ENCODE measurements at regions not wholly inside any gene's neighbourhood (a gene's known extent, or its start where the extent isn't known, plus 50 kb on each side); places are given as distances from the start of the nearest gene placed in this dataset.
A peak's percentile ranks its signal among the peaks of the same experiment; 100 is the strongest.
"Not testable (repeated sequence)": the region's sequence is repeated elsewhere in the genome, so short reads cannot be mapped to it uniquely, and the experiment has no call there.

- not testable (repeated sequence) for H3K27me3 ChIP-seq (ENCODE audit: control insufficient read depth in 4 of 4, insufficient read depth in 4 of 4, low read length in 3 of 4)
Observed at GRCh38 chr9:39545079-39545478, 189.6 kb downstream of the SPATA31A1 start.

DNA sequence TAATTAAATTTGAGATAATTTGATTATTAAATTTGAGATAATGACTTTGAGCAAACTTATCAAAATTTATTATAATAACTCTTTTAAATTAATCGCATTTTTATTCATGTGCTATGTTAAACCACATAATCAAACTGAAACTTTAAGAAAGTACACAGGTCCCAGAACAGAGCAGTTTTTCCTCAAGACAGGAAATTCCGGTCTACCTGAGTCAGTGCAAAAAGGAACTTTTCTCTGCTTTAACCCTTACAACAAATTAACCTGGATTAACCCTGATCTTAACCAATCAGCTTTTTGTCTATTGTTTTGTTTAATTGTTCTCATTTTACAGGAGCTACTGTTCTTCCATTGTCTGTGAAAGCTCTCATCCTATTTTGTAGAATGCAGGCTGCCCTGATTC, 195.1 kb downstream of the SPATA31A1 start:
- not testable (repeated sequence) for H3K4me1 ChIP-seq (ENCODE audit: control insufficient read depth in 4 of 4, insufficient read depth in 4 of 4, low read length in 3 of 4); DNase-seq (ENCODE audit: low spot score); H3K36me3 ChIP-seq (ENCODE audit: control insufficient read depth in 4 of 4, insufficient read depth in 3 of 4, low read depth in 1 of 4, low read length in 3 of 4); H3K9ac ChIP-seq (ENCODE audit: low read depth in 1 of 2, low read length in 2 of 2); H3K4me3 ChIP-seq (ENCODE audit: low read depth in 1 of 3, low read length in 3 of 3); H3K27ac ChIP-seq (ENCODE audit: low read depth in 1 of 2, low read length in 2 of 2); H3K27me3 ChIP-seq (ENCODE audit: control insufficient read depth in 4 of 4, insufficient read depth in 4 of 4, low read length in 3 of 4); H3K9me3 ChIP-seq (ENCODE audit: control insufficient read depth in 4 of 4, low read length in 3 of 4)
- 57% methylated on average over 1 of the region's 2 CpGs for WGBS

More at GRCh38 chr9:39545079-39545478, 189.6 kb downstream of the SPATA31A1 start:
- DNase-seq (ENCODE audit: low spot score); H3K9me3 ChIP-seq (ENCODE audit: control insufficient read depth in 4 of 4, low read length in 3 of 4); H3K9ac ChIP-seq (ENCODE audit: low read depth in 1 of 2, low read length in 2 of 2); H3K4me1 ChIP-seq (ENCODE audit: control insufficient read depth in 4 of 4, insufficient read depth in 4 of 4, low read length in 3 of 4); H3K36me3 ChIP-seq (ENCODE audit: control insufficient read depth in 4 of 4, insufficient read depth in 3 of 4, low read depth in 1 of 4, low read length in 3 of 4); H3K4me3 ChIP-seq (ENCODE audit: low read depth in 1 of 3, low read length in 3 of 3); H3K27ac ChIP-seq (ENCODE audit: low read depth in 1 of 2, low read length in 2 of 2): not testable (repeated sequence)

- WGBS: 85% methylated on average over 1 of the region's 1 CpG
- H3K9me3 ChIP-seq (ENCODE audit: control insufficient read depth in 4 of 4, low read length in 3 of 4); H3K4me1 ChIP-seq (ENCODE audit: control insufficient read depth in 4 of 4, insufficient read depth in 4 of 4, low read length in 3 of 4); DNase-seq (ENCODE audit: low spot score); H3K36me3 ChIP-seq (ENCODE audit: control insufficient read depth in 4 of 4, insufficient read depth in 3 of 4, low read depth in 1 of 4, low read length in 3 of 4); H3K27ac ChIP-seq (ENCODE audit: low read depth in 1 of 2, low read length in 2 of 2); H3K4me3 ChIP-seq (ENCODE audit: low read depth in 1 of 3, low read length in 3 of 3); H3K27me3 ChIP-seq (ENCODE audit: control insufficient read depth in 4 of 4, insufficient read depth in 4 of 4, low read length in 3 of 4); H3K9ac ChIP-seq (ENCODE audit: low read depth in 1 of 2, low read length in 2 of 2): not testable (repeated sequence)
Observed at GRCh38 chr9:39551544-39551943, 196.1 kb downstream of the SPATA31A1 start.

GRCh38 chr9:39552242-39552881, 196.9 kb downstream of the SPATA31A1 start:
- DNase-seq (ENCODE audit: low spot score): not testable (repeated sequence)
- 40% methylated on average over 3 of the region's 3 CpGs for WGBS

GRCh38 chr9:39554352-39554751, 198.9 kb downstream of the SPATA31A1 start:
- H3K4me3 ChIP-seq (ENCODE audit: low read depth in 1 of 3, low read length in 3 of 3); DNase-seq (ENCODE audit: low spot score); H3K9ac ChIP-seq (ENCODE audit: low read depth in 1 of 2, low read length in 2 of 2); H3K9me3 ChIP-seq (ENCODE audit: control insufficient read depth in 4 of 4, low read length in 3 of 4); H3K27ac ChIP-seq (ENCODE audit: low read depth in 1 of 2, low read length in 2 of 2); H3K36me3 ChIP-seq (ENCODE audit: control insufficient read depth in 4 of 4, insufficient read depth in 3 of 4, low read depth in 1 of 4, low read length in 3 of 4); H3K4me1 ChIP-seq (ENCODE audit: control insufficient read depth in 4 of 4, insufficient read depth in 4 of 4, low read length in 3 of 4); H3K27me3 ChIP-seq (ENCODE audit: control insufficient read depth in 4 of 4, insufficient read depth in 4 of 4, low read length in 3 of 4): not testable (repeated sequence)
- 32% methylated on average over 1 of the region's 1 CpG for WGBS

More at GRCh38 chr9:39552242-39552881, 196.9 kb downstream of the SPATA31A1 start:
- not testable (repeated sequence) for H3K27me3 ChIP-seq (ENCODE audit: control insufficient read depth in 4 of 4, insufficient read depth in 4 of 4, low read length in 3 of 4); H3K4me1 ChIP-seq (ENCODE audit: control insufficient read depth in 4 of 4, insufficient read depth in 4 of 4, low read length in 3 of 4); H3K9me3 ChIP-seq (ENCODE audit: control insufficient read depth in 4 of 4, low read length in 3 of 4); H3K9ac ChIP-seq (ENCODE audit: low read depth in 1 of 2, low read length in 2 of 2); H3K4me3 ChIP-seq (ENCODE audit: low read depth in 1 of 3, low read length in 3 of 3); H3K27ac ChIP-seq (ENCODE audit: low read depth in 1 of 2, low read length in 2 of 2); H3K36me3 ChIP-seq (ENCODE audit: control insufficient read depth in 4 of 4, insufficient read depth in 3 of 4, low read depth in 1 of 4, low read length in 3 of 4)

- H3K36me3 ChIP-seq (ENCODE audit: control insufficient read depth in 4 of 4, insufficient read depth in 3 of 4, low read depth in 1 of 4, low read length in 3 of 4): not testable (repeated sequence)
Observed at GRCh38 chr9:39559384-39559783, 203.9 kb downstream of the SPATA31A1 start.

DNA sequence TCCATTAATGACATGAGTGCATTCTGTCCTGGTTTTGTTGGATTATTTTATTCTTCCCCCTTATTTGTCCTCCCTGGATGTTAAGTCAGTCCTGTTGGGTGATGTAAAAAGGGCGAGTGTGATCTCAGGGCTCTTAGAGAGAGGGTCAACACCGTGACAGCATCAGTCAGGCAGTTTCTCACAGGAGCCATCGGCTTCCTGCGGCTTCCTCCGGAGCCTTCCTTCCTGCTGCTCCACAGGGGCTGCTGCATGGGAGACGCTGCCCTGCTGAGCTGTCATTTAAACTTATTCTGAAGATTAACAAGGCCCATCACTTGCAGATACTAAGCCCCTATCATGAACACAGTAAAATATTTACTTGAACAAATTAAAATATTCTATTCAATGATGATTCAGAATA, 211.3 kb downstream of the SPATA31A1 start:
- not testable (repeated sequence) for H3K27ac ChIP-seq (ENCODE audit: low read depth in 1 of 2, low read length in 2 of 2); H3K9ac ChIP-seq (ENCODE audit: low read depth in 1 of 2, low read length in 2 of 2); H3K27me3 ChIP-seq (ENCODE audit: control insufficient read depth in 4 of 4, insufficient read depth in 4 of 4, low read length in 3 of 4); H3K36me3 ChIP-seq (ENCODE audit: control insufficient read depth in 4 of 4, insufficient read depth in 3 of 4, low read depth in 1 of 4, low read length in 3 of 4); DNase-seq (ENCODE audit: low spot score); H3K4me1 ChIP-seq (ENCODE audit: control insufficient read depth in 4 of 4, insufficient read depth in 4 of 4, low read length in 3 of 4); H3K4me3 ChIP-seq (ENCODE audit: low read depth in 1 of 3, low read length in 3 of 3); H3K9me3 ChIP-seq (ENCODE audit: control insufficient read depth in 4 of 4, low read length in 3 of 4)
- WGBS: 11% methylated on average over 6 of the region's 6 CpGs

More at GRCh38 chr9:39559384-39559783, 203.9 kb downstream of the SPATA31A1 start:
- DNase-seq (ENCODE audit: low spot score); H3K4me3 ChIP-seq (ENCODE audit: low read depth in 1 of 3, low read length in 3 of 3); H3K27me3 ChIP-seq (ENCODE audit: control insufficient read depth in 4 of 4, insufficient read depth in 4 of 4, low read length in 3 of 4); H3K9me3 ChIP-seq (ENCODE audit: control insufficient read depth in 4 of 4, low read length in 3 of 4); H3K4me1 ChIP-seq (ENCODE audit: control insufficient read depth in 4 of 4, insufficient read depth in 4 of 4, low read length in 3 of 4); H3K9ac ChIP-seq (ENCODE audit: low read depth in 1 of 2, low read length in 2 of 2); H3K27ac ChIP-seq (ENCODE audit: low read depth in 1 of 2, low read length in 2 of 2): not testable (repeated sequence)
- 80% methylated on average over 8 of the region's 8 CpGs for WGBS
- TF ChIP-seq RAD21 (IDR thresholded peaks at IDR 0.05): peak in 1 of 2 donors; percentile 20

DNA sequence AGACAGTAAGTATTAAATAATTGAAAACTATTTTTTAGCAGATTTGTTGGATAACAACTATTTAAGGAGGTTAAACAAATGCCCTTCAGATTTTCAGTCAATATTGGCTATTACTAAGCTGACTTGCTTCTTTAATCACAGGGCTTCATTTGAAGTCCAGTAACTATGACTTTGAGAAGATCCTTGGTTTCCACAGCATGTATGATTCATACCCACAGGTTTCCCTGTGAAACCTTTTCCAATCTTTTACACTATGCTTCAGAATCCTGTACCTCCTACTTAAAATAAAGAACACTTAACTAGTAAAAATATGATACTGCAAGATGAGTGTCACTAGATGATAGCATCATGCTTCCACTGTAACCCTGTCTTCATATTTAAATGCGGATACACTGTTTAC, 211.9 kb downstream of the SPATA31A1 start:
- DNase-seq (ENCODE audit: low spot score); H3K4me3 ChIP-seq (ENCODE audit: low read depth in 1 of 3, low read length in 3 of 3); H3K36me3 ChIP-seq (ENCODE audit: control insufficient read depth in 4 of 4, insufficient read depth in 3 of 4, low read depth in 1 of 4, low read length in 3 of 4); H3K9me3 ChIP-seq (ENCODE audit: control insufficient read depth in 4 of 4, low read length in 3 of 4); H3K4me1 ChIP-seq (ENCODE audit: control insufficient read depth in 4 of 4, insufficient read depth in 4 of 4, low read length in 3 of 4); H3K27ac ChIP-seq (ENCODE audit: low read depth in 1 of 2, low read length in 2 of 2); H3K9ac ChIP-seq (ENCODE audit: low read depth in 1 of 2, low read length in 2 of 2); H3K27me3 ChIP-seq (ENCODE audit: control insufficient read depth in 4 of 4, insufficient read depth in 4 of 4, low read length in 3 of 4): not testable (repeated sequence)
- WGBS: 91% methylated on average over 1 of the region's 1 CpG

Measured in liver (tissue), 7 donors.